ENCODE measurements at regions not wholly inside any gene's neighbourhood (a gene's known extent, or its start where the extent isn't known, plus 50 kb on each side); places are given as distances from the start of the nearest gene placed in this dataset.
"Not testable (repeated sequence)": the region's sequence is repeated elsewhere in the genome, so short reads cannot be mapped to it uniquely, and the experiment has no call there.

- Mint-ChIP-seq H3K4me1 (ENCODE audit: low read depth) (no peaks in the 10 kb centered on the region), H3K27ac (no peak overlapping the region), H3K9me3 (peaks cover 18% of the 10 kb centered on the region), H3K27me3 (no peaks in the 10 kb centered on the region), H3K36me3 (ENCODE audit: low read depth) (no peaks in the 10 kb centered on the region), H3K4me3 (no peak overlapping the region)
- no peak for DNase-seq
Measured at GRCh38 chr5:3511519-3511918, 84.1 kb upstream of the IRX1 start.

- H3K4me1 Mint-ChIP-seq (ENCODE audit: low read depth) = no peaks in the 10 kb centered on the region
- no peaks in the 10 kb centered on the region for H3K36me3 Mint-ChIP-seq (ENCODE audit: low read depth)
- DNase-seq = no peak
- H3K27me3 Mint-ChIP-seq = no peaks in the 10 kb centered on the region
- H3K9me3 Mint-ChIP-seq = peaks cover 16% of the 10 kb centered on the region
- H3K4me3 Mint-ChIP-seq = no peak overlapping the region
- no peak overlapping the region for H3K27ac Mint-ChIP-seq
Measured at GRCh38 chr5:3510642-3511417, 84.8 kb upstream of the IRX1 start.

GRCh38 chr5:3509290-3509689 is 86.3 kb upstream of the IRX1 start:
- peaks cover 18% of the 10 kb centered on the region for H3K9me3 Mint-ChIP-seq
- H3K27ac Mint-ChIP-seq = no peak overlapping the region
- no peaks in the 10 kb centered on the region for H3K36me3 Mint-ChIP-seq (ENCODE audit: low read depth)
- H3K4me3 Mint-ChIP-seq = no peak overlapping the region
- H3K27me3 Mint-ChIP-seq = no peaks in the 10 kb centered on the region
- no peaks in the 10 kb centered on the region for H3K4me1 Mint-ChIP-seq (ENCODE audit: low read depth)
- DNase-seq = no peak

- H3K9me3 Mint-ChIP-seq = peaks cover 18% of the 10 kb centered on the region
- no peak for DNase-seq
- H3K27me3 Mint-ChIP-seq = no peaks in the 10 kb centered on the region
- H3K36me3 Mint-ChIP-seq (ENCODE audit: low read depth) = no peaks in the 10 kb centered on the region
- no peak overlapping the region for H3K27ac Mint-ChIP-seq
- H3K4me1 Mint-ChIP-seq (ENCODE audit: low read depth) = no peaks in the 10 kb centered on the region
- H3K4me3 Mint-ChIP-seq = no peak overlapping the region
Measured at GRCh38 chr5:3508395-3508794, 87.2 kb upstream of the IRX1 start.

- Mint-ChIP-seq H3K9me3 (peaks cover 3% of the 10 kb centered on the region), H3K27me3 (no peaks in the 10 kb centered on the region), H3K4me3 (no peak overlapping the region), H3K36me3 (ENCODE audit: low read depth) (no peaks in the 10 kb centered on the region), H3K27ac (no peak overlapping the region), H3K4me1 (ENCODE audit: low read depth) (no peaks in the 10 kb centered on the region)
- DNase-seq = no peak
Measured at GRCh38 chr5:3490957-3491507, 104.6 kb upstream of the IRX1 start.

- Mint-ChIP-seq H3K36me3 (ENCODE audit: low read depth) (no peaks in the 10 kb centered on the region), H3K27me3 (no peaks in the 10 kb centered on the region)
- DNase-seq = no peak
Measured at GRCh38 chr5:3489239-3489843, 106.3 kb upstream of the IRX1 start.

GRCh38 chr5:3484836-3485235 is 110.8 kb upstream of the IRX1 start:
- Mint-ChIP-seq H3K27ac (no peak overlapping the region), H3K9me3 (peaks cover 7% of the 10 kb centered on the region), H3K4me1 (ENCODE audit: low read depth) (no peaks in the 10 kb centered on the region), H3K27me3 (no peaks in the 10 kb centered on the region), H3K4me3 (no peak overlapping the region), H3K36me3 (ENCODE audit: low read depth) (no peaks in the 10 kb centered on the region)
- DNase-seq = no peak

More at GRCh38 chr5:3489239-3489843, 106.3 kb upstream of the IRX1 start:
- Mint-ChIP-seq H3K4me3 (no peak overlapping the region), H3K27ac (no peak overlapping the region), H3K9me3 (peaks cover 3% of the 10 kb centered on the region), H3K4me1 (ENCODE audit: low read depth) (no peaks in the 10 kb centered on the region)

GRCh38 chr5:3481175-3481574 is 114.5 kb upstream of the IRX1 start:
- H3K4me1 Mint-ChIP-seq (ENCODE audit: low read depth) = no peaks in the 10 kb centered on the region
- no peaks in the 10 kb centered on the region for H3K36me3 Mint-ChIP-seq (ENCODE audit: low read depth)
- no peak for DNase-seq
- H3K9me3 Mint-ChIP-seq = peaks cover 11% of the 10 kb centered on the region
- no peak overlapping the region for H3K4me3 Mint-ChIP-seq
- H3K27me3 Mint-ChIP-seq = no peaks in the 10 kb centered on the region
- no peak overlapping the region for H3K27ac Mint-ChIP-seq

- Mint-ChIP-seq H3K4me1 (ENCODE audit: low read depth) (no peaks in the 10 kb centered on the region), H3K9me3 (peaks cover 4% of the 10 kb centered on the region), H3K27me3 (no peaks in the 10 kb centered on the region), H3K4me3 (no peak overlapping the region), H3K27ac (no peak overlapping the region), H3K36me3 (ENCODE audit: low read depth) (no peaks in the 10 kb centered on the region)
- no peak for DNase-seq
Measured at GRCh38 chr5:3475674-3476073, 120.0 kb upstream of the IRX1 start.

GRCh38 chr5:3466392-3466791 is 129.2 kb upstream of the IRX1 start:
- Mint-ChIP-seq H3K9me3 (peaks cover 11% of the 10 kb centered on the region), H3K27ac (no peak overlapping the region), H3K36me3 (ENCODE audit: low read depth) (no peaks in the 10 kb centered on the region), H3K4me3 (no peak overlapping the region), H3K4me1 (ENCODE audit: low read depth) (no peaks in the 10 kb centered on the region), H3K27me3 (no peaks in the 10 kb centered on the region)
- no peak for DNase-seq

GRCh38 chr5:3460416-3460815 is 135.2 kb upstream of the IRX1 start:
- no peak overlapping the region for H3K4me3 Mint-ChIP-seq
- H3K27ac Mint-ChIP-seq = no peak overlapping the region
- DNase-seq = no peak
- no peaks in the 10 kb centered on the region for H3K9me3 Mint-ChIP-seq
- no peaks in the 10 kb centered on the region for H3K4me1 Mint-ChIP-seq (ENCODE audit: low read depth)
- no peaks in the 10 kb centered on the region for H3K27me3 Mint-ChIP-seq
- no peaks in the 10 kb centered on the region for H3K36me3 Mint-ChIP-seq (ENCODE audit: low read depth)

GRCh38 chr5:3456121-3456681 is 139.4 kb upstream of the IRX1 start:
- DNase-seq = no peak
- Mint-ChIP-seq H3K27ac (no peak overlapping the region), H3K4me3 (no peak overlapping the region), H3K36me3 (ENCODE audit: low read depth) (no peaks in the 10 kb centered on the region), H3K27me3 (no peaks in the 10 kb centered on the region), H3K4me1 (ENCODE audit: low read depth) (no peaks in the 10 kb centered on the region), H3K9me3 (no peaks in the 10 kb centered on the region)

GRCh38 chr5:3454028-3454427 is 141.6 kb upstream of the IRX1 start:
- DNase-seq; H3K36me3 Mint-ChIP-seq (ENCODE audit: low read depth); H3K27me3 Mint-ChIP-seq; H3K4me1 Mint-ChIP-seq (ENCODE audit: low read depth); H3K9me3 Mint-ChIP-seq; H3K27ac Mint-ChIP-seq; H3K4me3 Mint-ChIP-seq: not testable (repeated sequence)

GRCh38 chr5:3452622-3453021 is 143.0 kb upstream of the IRX1 start:
- H3K9me3 Mint-ChIP-seq = peaks cover under 1% of the 10 kb centered on the region
- no peak overlapping the region for H3K27ac Mint-ChIP-seq
- H3K27me3 Mint-ChIP-seq = no peaks in the 10 kb centered on the region
- no peak overlapping the region for H3K4me3 Mint-ChIP-seq
- no peaks in the 10 kb centered on the region for H3K36me3 Mint-ChIP-seq (ENCODE audit: low read depth)
- no peaks in the 10 kb centered on the region for H3K4me1 Mint-ChIP-seq (ENCODE audit: low read depth)
- DNase-seq = no peak

- no peaks in the 10 kb centered on the region for H3K36me3 Mint-ChIP-seq (ENCODE audit: low read depth)
- H3K9me3 Mint-ChIP-seq = peaks cover 2% of the 10 kb centered on the region
- no peaks in the 10 kb centered on the region for H3K4me1 Mint-ChIP-seq (ENCODE audit: low read depth)
- no peaks in the 10 kb centered on the region for H3K27me3 Mint-ChIP-seq
- no peak overlapping the region for H3K4me3 Mint-ChIP-seq
- no peak for DNase-seq
- H3K27ac Mint-ChIP-seq = no peak overlapping the region
Measured at GRCh38 chr5:3451961-3452360, 143.7 kb upstream of the IRX1 start.
